ENCODE measurements at regions not wholly inside any gene's neighbourhood (a gene's known extent, or its start where the extent isn't known, plus 50 kb on each side); places are given as distances from the start of the nearest gene placed in this dataset.

- no peak for TF ChIP-seq CTCF (IDR thresholded peaks at IDR 0.05)
- no peak for TF ChIP-seq POLR2A (IDR thresholded peaks at IDR 0.05)
- no peak for TF ChIP-seq EP300 (IDR thresholded peaks at IDR 0.05)
Measured at GRCh38 chr16:85454171-85454872, 158.8 kb upstream of the GSE1 start.
